HepG2 (cell line): ENCODE measurements at regions not wholly inside any gene's neighbourhood (a gene's known extent, or its start where the extent isn't known, plus 50 kb on each side); places are given as distances from the start of the nearest gene placed in this dataset.

Experiments
- CENPT ChIP-seq: sonication (generic); formaldehyde crosslinking; IDR thresholded peaks from 2 replicates; pipeline ENCODE4 v1.8.0; 2022; ENCODE audit warnings: low read depth, mild to moderate bottlenecking, moderate library complexity, missing genetic modification reagents
- GLI4 ChIP-seq: sonication (generic); formaldehyde crosslinking; IDR thresholded peaks from 2 replicates; pipeline ENCODE4 v1.5.1; 2020; ENCODE audit warnings: missing genetic modification reagents, mild to moderate bottlenecking, moderate library complexity, borderline replicate concordance
- NR2F1 ChIP-seq, 2 experiments: fragments of 450-650 bp in 1 of 2; formaldehyde crosslinking in 1 of 2; IDR thresholded peaks; 2 replicates each; pipeline versions ENCODE4 v1.5.0 to v1.6.1; 2016 to 2020; ENCODE audit warnings: mild to moderate bottlenecking in 1 of 2, missing compliant biosample characterization in 1 of 2, missing genetic modification reagents in 1 of 2, moderate library complexity in 1 of 2
- SNAPC5 ChIP-seq: sonication (generic); formaldehyde crosslinking; IDR thresholded peaks from 2 replicates; pipeline ENCODE4 v1.8.1; 2023; ENCODE audit warnings: mild to moderate bottlenecking, missing genetic modification reagents, borderline replicate concordance
- TCF7 ChIP-seq: sonication (generic); IDR thresholded peaks from 2 replicates; pipeline ENCODE4 v1.6.1; 2016; ENCODE audit warnings: antibody characterized with exemption, low read depth
- TCF7L2 ChIP-seq: IDR thresholded peaks from 2 replicates; pipeline ENCODE4 v1.6.1; 2011; ENCODE audit warnings: mild to moderate bottlenecking, low read depth, low read length, moderate library complexity

DNA sequence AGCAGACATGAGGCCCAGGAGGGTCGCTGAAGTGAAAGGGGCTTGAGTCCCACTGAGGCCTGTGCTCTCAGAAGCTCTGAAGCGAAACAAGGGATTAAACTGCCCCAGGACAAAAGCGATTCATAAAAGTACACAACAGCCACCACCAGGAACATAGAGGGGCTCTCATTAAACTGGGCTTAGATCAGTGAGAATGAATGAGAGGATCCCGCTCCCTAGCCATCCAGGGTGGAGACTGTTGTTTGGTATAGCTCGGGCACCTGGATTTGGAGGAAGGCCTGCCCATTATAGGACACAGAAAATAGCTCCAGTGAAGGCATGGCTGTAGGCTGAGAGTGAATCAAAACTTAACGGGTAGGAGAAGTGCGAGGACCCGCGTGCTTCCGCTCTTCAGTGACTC lies 91.6 kb upstream of the TAB2 start:
- TF ChIP-seq TCF7 (no peak), NR2F1 (CRISPR knock-in tag; IDR thresholded peaks at IDR 0.05) (no peak), GLI4 (CRISPR knock-in tag) (no peak), SNAPC5 (CRISPR knock-in tag) (no peak), CENPT (no peak), TCF7L2 (no peak)
